ENCODE measurements at regions not wholly inside any gene's neighbourhood (a gene's known extent, or its start where the extent isn't known, plus 50 kb on each side); places are given as distances from the start of the nearest gene placed in this dataset.

- H3K4me3 ChIP-seq (ENCODE audit: low read length in 3 of 3) = no peak overlapping the region
Observed at GRCh38 chr2:7180638-7181370, 263.6 kb downstream of the RNF144A start.

GRCh38 chr2:7182525-7182924, 265.3 kb downstream of the RNF144A start:
- Histone ChIP-seq H3K36me3 (ENCODE audit: control insufficient read depth in 3 of 3, insufficient read depth in 3 of 3, low read length in 3 of 3) (no peaks in the 10 kb centered on the region), H3K9me3 (ENCODE audit: control insufficient read depth in 3 of 3, low read length in 3 of 3) (no peaks in the 10 kb centered on the region), H3K27me3 (ENCODE audit: control insufficient read depth in 3 of 3, insufficient read depth in 3 of 3, low read length in 3 of 3) (no peaks in the 10 kb centered on the region), H3K4me1 (ENCODE audit: control insufficient read depth in 3 of 3, insufficient read depth in 3 of 3, low read length in 3 of 3) (no peaks in the 10 kb centered on the region), H3K4me3 (ENCODE audit: low read length in 3 of 3) (no peak overlapping the region), H3K27ac (ENCODE audit: low read depth, low read length) (no peak overlapping the region), H3K9ac (ENCODE audit: low read depth in 1 of 3, low read length in 3 of 3) (no peak overlapping the region)

More at GRCh38 chr2:7180638-7181370, 263.6 kb downstream of the RNF144A start:
- Histone ChIP-seq H3K27me3 (ENCODE audit: control insufficient read depth in 3 of 3, insufficient read depth in 3 of 3, low read length in 3 of 3) (no peaks in the 10 kb centered on the region), H3K9me3 (ENCODE audit: control insufficient read depth in 3 of 3, low read length in 3 of 3) (no peaks in the 10 kb centered on the region), H3K4me1 (ENCODE audit: control insufficient read depth in 3 of 3, insufficient read depth in 3 of 3, low read length in 3 of 3) (no peaks in the 10 kb centered on the region), H3K36me3 (ENCODE audit: control insufficient read depth in 3 of 3, insufficient read depth in 3 of 3, low read length in 3 of 3) (no peaks in the 10 kb centered on the region), H3K27ac (ENCODE audit: low read depth, low read length) (no peak overlapping the region), H3K9ac (ENCODE audit: low read depth in 1 of 3, low read length in 3 of 3) (no peak overlapping the region)

GRCh38 chr2:7189106-7189505, 271.9 kb downstream of the RNF144A start:
- H3K4me1 ChIP-seq (ENCODE audit: control insufficient read depth in 3 of 3, insufficient read depth in 3 of 3, low read length in 3 of 3) = no peaks in the 10 kb centered on the region
- peaks cover 0 to 2% (median 0%) of the 10 kb centered on the region in 3 donors for H3K27me3 ChIP-seq (ENCODE audit: control insufficient read depth in 3 of 3, insufficient read depth in 3 of 3, low read length in 3 of 3)
- H3K27ac ChIP-seq (ENCODE audit: low read depth, low read length) = no peak overlapping the region
- H3K36me3 ChIP-seq (ENCODE audit: control insufficient read depth in 3 of 3, insufficient read depth in 3 of 3, low read length in 3 of 3) = no peaks in the 10 kb centered on the region
- H3K9me3 ChIP-seq (ENCODE audit: control insufficient read depth in 3 of 3, low read length in 3 of 3) = no peaks in the 10 kb centered on the region
- no peak overlapping the region for H3K4me3 ChIP-seq (ENCODE audit: low read length in 3 of 3)
- no peak overlapping the region for H3K9ac ChIP-seq (ENCODE audit: low read depth in 1 of 3, low read length in 3 of 3)

GRCh38 chr2:7190587-7191324, 273.5 kb downstream of the RNF144A start:
- peaks cover 0 to 2% (median 0%) of the 10 kb centered on the region in 3 donors for H3K27me3 ChIP-seq (ENCODE audit: control insufficient read depth in 3 of 3, insufficient read depth in 3 of 3, low read length in 3 of 3)
- no peaks in the 10 kb centered on the region for H3K9me3 ChIP-seq (ENCODE audit: control insufficient read depth in 3 of 3, low read length in 3 of 3)
- no peaks in the 10 kb centered on the region for H3K36me3 ChIP-seq (ENCODE audit: control insufficient read depth in 3 of 3, insufficient read depth in 3 of 3, low read length in 3 of 3)
- H3K4me1 ChIP-seq (ENCODE audit: control insufficient read depth in 3 of 3, insufficient read depth in 3 of 3, low read length in 3 of 3) = no peaks in the 10 kb centered on the region
- H3K4me3 ChIP-seq (ENCODE audit: low read length in 3 of 3) = no peak overlapping the region
- no peak overlapping the region for H3K27ac ChIP-seq (ENCODE audit: low read depth, low read length)
- H3K9ac ChIP-seq (ENCODE audit: low read depth in 1 of 3, low read length in 3 of 3) = no peak overlapping the region

- Histone ChIP-seq H3K27me3 (ENCODE audit: control insufficient read depth in 3 of 3, insufficient read depth in 3 of 3, low read length in 3 of 3) (peaks cover 0 to 2% (median 0%) of the 10 kb centered on the region in 3 donors), H3K9ac (ENCODE audit: low read depth in 1 of 3, low read length in 3 of 3) (no peak overlapping the region), H3K4me3 (ENCODE audit: low read length in 3 of 3) (no peak overlapping the region), H3K9me3 (ENCODE audit: control insufficient read depth in 3 of 3, low read length in 3 of 3) (no peaks in the 10 kb centered on the region), H3K36me3 (ENCODE audit: control insufficient read depth in 3 of 3, insufficient read depth in 3 of 3, low read length in 3 of 3) (no peaks in the 10 kb centered on the region), H3K27ac (ENCODE audit: low read depth, low read length) (no peak overlapping the region), H3K4me1 (ENCODE audit: control insufficient read depth in 3 of 3, insufficient read depth in 3 of 3, low read length in 3 of 3) (no peaks in the 10 kb centered on the region)
Observed at GRCh38 chr2:7191932-7192331, 274.7 kb downstream of the RNF144A start.

GRCh38 chr2:7193457-7193856, 276.2 kb downstream of the RNF144A start:
- Histone ChIP-seq H3K36me3 (ENCODE audit: control insufficient read depth in 3 of 3, insufficient read depth in 3 of 3, low read length in 3 of 3) (no peaks in the 10 kb centered on the region), H3K27ac (ENCODE audit: low read depth, low read length) (no peak overlapping the region), H3K27me3 (ENCODE audit: control insufficient read depth in 3 of 3, insufficient read depth in 3 of 3, low read length in 3 of 3) (peaks cover 0 to 2% (median 0%) of the 10 kb centered on the region in 3 donors), H3K4me1 (ENCODE audit: control insufficient read depth in 3 of 3, insufficient read depth in 3 of 3, low read length in 3 of 3) (no peaks in the 10 kb centered on the region), H3K9me3 (ENCODE audit: control insufficient read depth in 3 of 3, low read length in 3 of 3) (no peaks in the 10 kb centered on the region), H3K9ac (ENCODE audit: low read depth in 1 of 3, low read length in 3 of 3) (no peak overlapping the region), H3K4me3 (ENCODE audit: low read length in 3 of 3) (no peak overlapping the region)

- Histone ChIP-seq H3K27ac (ENCODE audit: low read depth, low read length) (no peak overlapping the region), H3K4me1 (ENCODE audit: control insufficient read depth in 3 of 3, insufficient read depth in 3 of 3, low read length in 3 of 3) (no peaks in the 10 kb centered on the region), H3K4me3 (ENCODE audit: low read length in 3 of 3) (no peak overlapping the region)
Observed at GRCh38 chr2:7194950-7195349, 277.7 kb downstream of the RNF144A start.

GRCh38 chr2:7196883-7197282, 279.7 kb downstream of the RNF144A start:
- Histone ChIP-seq H3K4me3 (ENCODE audit: low read length in 3 of 3) (no peak overlapping the region), H3K27me3 (ENCODE audit: control insufficient read depth in 3 of 3, insufficient read depth in 3 of 3, low read length in 3 of 3) (no peaks in the 10 kb centered on the region), H3K36me3 (ENCODE audit: control insufficient read depth in 3 of 3, insufficient read depth in 3 of 3, low read length in 3 of 3) (no peaks in the 10 kb centered on the region), H3K9ac (ENCODE audit: low read depth in 1 of 3, low read length in 3 of 3) (no peak overlapping the region), H3K27ac (ENCODE audit: low read depth, low read length) (no peak overlapping the region), H3K4me1 (ENCODE audit: control insufficient read depth in 3 of 3, insufficient read depth in 3 of 3, low read length in 3 of 3) (no peaks in the 10 kb centered on the region), H3K9me3 (ENCODE audit: control insufficient read depth in 3 of 3, low read length in 3 of 3) (no peaks in the 10 kb centered on the region)

More at GRCh38 chr2:7194950-7195349, 277.7 kb downstream of the RNF144A start:
- Histone ChIP-seq H3K36me3 (ENCODE audit: control insufficient read depth in 3 of 3, insufficient read depth in 3 of 3, low read length in 3 of 3) (no peaks in the 10 kb centered on the region), H3K9ac (ENCODE audit: low read depth in 1 of 3, low read length in 3 of 3) (no peak overlapping the region), H3K9me3 (ENCODE audit: control insufficient read depth in 3 of 3, low read length in 3 of 3) (no peaks in the 10 kb centered on the region), H3K27me3 (ENCODE audit: control insufficient read depth in 3 of 3, insufficient read depth in 3 of 3, low read length in 3 of 3) (peaks cover 0 to 2% (median 0%) of the 10 kb centered on the region in 3 donors)

- no peaks in the 10 kb centered on the region for H3K36me3 ChIP-seq (ENCODE audit: control insufficient read depth in 3 of 3, insufficient read depth in 3 of 3, low read length in 3 of 3)
- H3K27ac ChIP-seq (ENCODE audit: low read depth, low read length) = no peak overlapping the region
- no peak overlapping the region for H3K9ac ChIP-seq (ENCODE audit: low read depth in 1 of 3, low read length in 3 of 3)
- H3K4me3 ChIP-seq (ENCODE audit: low read length in 3 of 3) = no peak overlapping the region
- no peaks in the 10 kb centered on the region for H3K4me1 ChIP-seq (ENCODE audit: control insufficient read depth in 3 of 3, insufficient read depth in 3 of 3, low read length in 3 of 3)
- H3K9me3 ChIP-seq (ENCODE audit: control insufficient read depth in 3 of 3, low read length in 3 of 3) = no peaks in the 10 kb centered on the region
- no peaks in the 10 kb centered on the region for H3K27me3 ChIP-seq (ENCODE audit: control insufficient read depth in 3 of 3, insufficient read depth in 3 of 3, low read length in 3 of 3)
Observed at GRCh38 chr2:7201851-7202250, 284.6 kb downstream of the RNF144A start.

- H3K36me3 ChIP-seq (ENCODE audit: control insufficient read depth in 3 of 3, insufficient read depth in 3 of 3, low read length in 3 of 3) = no peaks in the 10 kb centered on the region
- no peaks in the 10 kb centered on the region for H3K4me1 ChIP-seq (ENCODE audit: control insufficient read depth in 3 of 3, insufficient read depth in 3 of 3, low read length in 3 of 3)
- no peak overlapping the region for H3K27ac ChIP-seq (ENCODE audit: low read depth, low read length)
- H3K9me3 ChIP-seq (ENCODE audit: control insufficient read depth in 3 of 3, low read length in 3 of 3) = no peaks in the 10 kb centered on the region
- no peaks in the 10 kb centered on the region for H3K27me3 ChIP-seq (ENCODE audit: control insufficient read depth in 3 of 3, insufficient read depth in 3 of 3, low read length in 3 of 3)
- H3K9ac ChIP-seq (ENCODE audit: low read depth in 1 of 3, low read length in 3 of 3) = no peak overlapping the region
- H3K4me3 ChIP-seq (ENCODE audit: low read length in 3 of 3) = no peak overlapping the region
Observed at GRCh38 chr2:7203056-7203467, 285.9 kb downstream of the RNF144A start.
